HCT116 (cell line): ENCODE measurements at regions not wholly inside any gene's neighbourhood (a gene's known extent, or its start where the extent isn't known, plus 50 kb on each side); places are given as distances from the start of the nearest gene placed in this dataset.

Experiments used
- ATAC-seq: fragments of 200-7000 bp; cut with Tn5 transposase; 2 replicates; pipeline ENCODE4 v1.9.1; 2020; ENCODE audit warnings: mild to moderate bottlenecking, moderate library complexity
- BruUV-seq: library from RNA; stranded (reverse); fragments of 400-500 nt; replicated peaks from 2 replicates; lab custom pipeline; 2021; lab: Mats Ljungman, UMichigan
- CTCF ChIA-PET: fragments of 300-600 bp; sonication (Branson Sonifier 250); formaldehyde crosslinking; loops from one replicate; lab custom pipeline; 2021; ENCODE audit warnings: antibody characterized with exemption; lab: Charles Lee
- POLR2A ChIA-PET: fragments of 300-600, 350-600 bp; sonication (Branson Sonifier 250); formaldehyde crosslinking; loops from one replicate; lab custom pipeline; 2021; ENCODE audit warnings: antibody characterized with exemption; lab: Charles Lee
- RAD21 ChIA-PET, 2 experiments: fragments of 300-600 bp; sonication (Branson Sonifier 250); formaldehyde crosslinking; loops; one replicate each; lab custom pipeline; 2023; ENCODE audit warnings: low total read pairs in 2 of 2; ENCODE audit not compliant: uncharacterized antibody in 2 of 2, unreplicated experiment in 2 of 2, low non-redundant PET in 1 of 2; lab: Charles Lee
- DNase-seq: peaks from one replicate; pipeline ENCODE4 v3.0.0-alpha.2; 2010; ENCODE audit warnings: low read depth, low spot score
- H2AFZ ChIP-seq: fragments of 200-600 bp; shearing (Covaris generic), sonication (generic); 2 replicates; pipeline ENCODE4 v1.6.1; 2017; ENCODE audit warnings: low read depth, mixed run types, mixed read lengths, antibody characterized with exemption, low read length; ENCODE audit not compliant: poor library complexity, severe bottlenecking
- H3K27ac ChIP-seq: 2 replicates; pipeline ENCODE4 v1.5.1; 2012; ENCODE audit warnings: low read depth, low read length
- H3K27me3 ChIP-seq: fragments of 200-600 bp; sonication (generic); 2 replicates; pipeline ENCODE4 v1.6.1; 2016; ENCODE audit warnings: mixed run types, low read length, mixed read lengths; ENCODE audit not compliant: insufficient read depth
- H3K36me3 ChIP-seq, 2 experiments: fragments of 200-500 bp in 1 of 2; fragments of 200-600 bp in 1 of 2; sonication (Bioruptor generic) in 1 of 2; sonication (generic) in 1 of 2; 2 replicates each; pipeline versions ENCODE4 v1.5.1 to v1.6.1; 2014 to 2016; ENCODE audit warnings: low read length in 2 of 2, inconsistent platforms in 1 of 2, mixed read lengths in 1 of 2, mixed run types in 1 of 2; ENCODE audit not compliant: insufficient read depth in 2 of 2, control insufficient read depth in 1 of 2
- H3K4me1 ChIP-seq, 2 experiments: fragments of 200-600 bp in 1 of 2; sonication (generic) in 1 of 2; 2 replicates each; pipeline versions ENCODE4 v1.5.1 to v1.6.1; 2012 to 2017; ENCODE audit warnings: low read length in 2 of 2, inconsistent platforms in 1 of 2, mild to moderate bottlenecking in 1 of 2, mixed read lengths in 1 of 2, mixed run types in 1 of 2, moderate library complexity in 1 of 2; ENCODE audit not compliant: insufficient read depth in 2 of 2, control insufficient read depth in 1 of 2
- H3K4me2 ChIP-seq: fragments of 200-600 bp; sonication (generic); 2 replicates; pipeline ENCODE4 v1.6.1; 2017; ENCODE audit warnings: mixed run types, low read length, mixed read lengths
- H3K4me3 ChIP-seq, 2 experiments: fragments of 200-600 bp in 1 of 2; sonication (generic) in 1 of 2; replicated peaks in 1 of 2; 2 replicates each; pipeline ENCODE4 v1.5.1; 2011 to 2016; ENCODE audit warnings: low read length in 2 of 2, control low read depth in 1 of 2, low read depth in 1 of 2, mild to moderate bottlenecking in 1 of 2, mixed read lengths in 1 of 2, mixed run types in 1 of 2
- H3K79me2 ChIP-seq: fragments of 200-600 bp; sonication (generic); 2 replicates; pipeline ENCODE4 v1.6.1; 2017; ENCODE audit warnings: mild to moderate bottlenecking, mixed run types, low read length, moderate library complexity, mixed read lengths; ENCODE audit not compliant: insufficient read depth
- H3K9ac ChIP-seq: fragments of 200-600 bp; sonication (generic); 2 replicates; pipeline ENCODE4 v1.6.1; 2016; ENCODE audit warnings: low read length, mixed read lengths
- H3K9me2 ChIP-seq: fragments of 200-600 bp; sonication (generic), shearing (Covaris generic); 2 replicates; pipeline ENCODE4 v1.6.1; 2017; ENCODE audit warnings: mixed run types, mild to moderate bottlenecking, moderate library complexity; ENCODE audit not compliant: insufficient read depth
- H3K9me3 ChIP-seq, 2 experiments: fragments of 200-500 bp in 1 of 2; fragments of 200-600 bp in 1 of 2; sonication (Bioruptor generic) in 1 of 2; sonication (generic) in 1 of 2; 2 replicates each; pipeline ENCODE4 v1.6.1; 2014 to 2017; ENCODE audit warnings: low read length in 2 of 2, mixed read lengths in 2 of 2, inconsistent platforms in 1 of 2, low read depth in 1 of 2, mild to moderate bottlenecking in 1 of 2, mixed run types in 1 of 2, moderate library complexity in 1 of 2; ENCODE audit not compliant: control insufficient read depth in 1 of 2, insufficient read depth in 1 of 2
- H4K20me1 ChIP-seq: fragments of 200-600 bp; sonication (generic), shearing (Covaris generic); 2 replicates; pipeline ENCODE4 v1.6.1; 2017; ENCODE audit warnings: mixed run types, mild to moderate bottlenecking, moderate library complexity; ENCODE audit not compliant: insufficient read depth
- CEBPB ChIP-seq: IDR thresholded peaks from 2 replicates; pipeline ENCODE4 v1.6.1; 2012; ENCODE audit warnings: low read depth
- CTCF ChIP-seq, 3 experiments: fragments of 200-600 bp in 1 of 3; sonication (generic) in 1 of 3; IDR thresholded peaks in 2 of 3; conservative IDR thresholded peaks in 1 of 3; 2 replicates each; pipeline ENCODE4 v1.5.1; 2012 to 2017; ENCODE audit warnings: low read depth in 2 of 3, low read length in 2 of 3, antibody characterized with exemption in 1 of 3, borderline replicate concordance in 1 of 3, control low read depth in 1 of 3, mild to moderate bottlenecking in 1 of 3, mixed read lengths in 1 of 3, mixed run types in 1 of 3, moderate library complexity in 1 of 3; ENCODE audit not compliant: insufficient read depth in 1 of 3
- EZH2 ChIP-seq: fragments of 200-600 bp; sonication (generic); IDR thresholded peaks from 2 replicates; pipeline ENCODE4 v1.6.1; 2017; ENCODE audit warnings: antibody characterized with exemption, mixed run types
- EZH2phosphoT487 ChIP-seq: fragments of 200-600 bp; IDR thresholded peaks from 2 replicates; pipeline ENCODE4 v1.6.1; 2018; ENCODE audit warnings: antibody characterized with exemption, borderline replicate concordance
- FOSL1 ChIP-seq: IDR thresholded peaks from 2 replicates; pipeline ENCODE4 v1.6.1; 2012; ENCODE audit warnings: low read depth
- JUND ChIP-seq: IDR thresholded peaks from 2 replicates; pipeline ENCODE4 v1.6.1; 2012
- POLR2AphosphoS5 ChIP-seq: IDR thresholded peaks from 2 replicates; pipeline ENCODE4 v1.6.1; 2011; ENCODE audit warnings: mild to moderate bottlenecking, low read depth, low read length, moderate library complexity
- RAD21 ChIP-seq: IDR thresholded peaks from 2 replicates; pipeline ENCODE4 v1.6.1; 2012; ENCODE audit warnings: low read depth, mild to moderate bottlenecking
- SP1 ChIP-seq: IDR thresholded peaks from 2 replicates; pipeline ENCODE4 v1.6.1; 2012; ENCODE audit warnings: low read depth
- SRF ChIP-seq: IDR thresholded peaks from 2 replicates; pipeline ENCODE4 v1.6.1; 2012; ENCODE audit warnings: low read depth
- YY1 ChIP-seq: IDR thresholded peaks from 2 replicates; pipeline ENCODE4 v1.6.1; 2011; ENCODE audit warnings: low read length, low read depth, moderate library complexity, mild to moderate bottlenecking; ENCODE audit not compliant: insufficient replicate concordance; ENCODE audit errors: extremely low read depth
- intact Hi-C: fragments of 100-400 bp; cut with micrococcal nuclease; formaldehyde crosslinking; loops from 2 replicates; pipeline ENCODE4 v1.10.0; 2022
- TF ChIP-seq, protein P1 (sequence below): IDR thresholded peaks from 2 replicates; pipeline ENCODE4 v1.6.1; 2011; ENCODE audit warnings: mild to moderate bottlenecking, low read length, moderate library complexity; ENCODE audit not compliant: insufficient replicate concordance; ENCODE audit errors: extremely low read depth
- TF ChIP-seq, protein P2 (sequence below): IDR thresholded peaks from 2 replicates; pipeline ENCODE4 v1.6.1; 2012

- TF ChIP-seq, protein P1, sequence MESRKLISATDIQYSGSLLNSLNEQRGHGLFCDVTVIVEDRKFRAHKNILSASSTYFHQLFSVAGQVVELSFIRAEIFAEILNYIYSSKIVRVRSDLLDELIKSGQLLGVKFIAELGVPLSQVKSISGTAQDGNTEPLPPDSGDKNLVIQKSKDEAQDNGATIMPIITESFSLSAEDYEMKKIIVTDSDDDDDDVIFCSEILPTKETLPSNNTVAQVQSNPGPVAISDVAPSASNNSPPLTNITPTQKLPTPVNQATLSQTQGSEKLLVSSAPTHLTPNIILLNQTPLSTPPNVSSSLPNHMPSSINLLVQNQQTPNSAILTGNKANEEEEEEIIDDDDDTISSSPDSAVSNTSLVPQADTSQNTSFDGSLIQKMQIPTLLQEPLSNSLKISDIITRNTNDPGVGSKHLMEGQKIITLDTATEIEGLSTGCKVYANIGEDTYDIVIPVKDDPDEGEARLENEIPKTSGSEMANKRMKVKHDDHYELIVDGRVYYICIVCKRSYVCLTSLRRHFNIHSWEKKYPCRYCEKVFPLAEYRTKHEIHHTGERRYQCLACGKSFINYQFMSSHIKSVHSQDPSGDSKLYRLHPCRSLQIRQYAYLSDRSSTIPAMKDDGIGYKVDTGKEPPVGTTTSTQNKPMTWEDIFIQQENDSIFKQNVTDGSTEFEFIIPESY: no peak
- no peak for TF ChIP-seq POLR2AphosphoS5
- no peak for TF ChIP-seq CEBPB
- no peak for TF ChIP-seq FOSL1
- no peak for TF ChIP-seq RAD21
- no peak for TF ChIP-seq SRF
- TF ChIP-seq EZH2: no peak
- TF ChIP-seq, all 23 proteins: peak for 0
Observed at GRCh38 chr6:12355354-12355753, 65.2 kb downstream of the EDN1 start (continued).

GRCh38 chr6:12356431-12356830 lies 66.3 kb downstream of the EDN1 start:
- Histone ChIP-seq H3K9me3 (no peaks in the 10 kb centered on the region), H3K27me3 (no peaks in the 10 kb centered on the region), H3K4me1 (no peaks in the 10 kb centered on the region), H3K36me3 (no peaks in the 10 kb centered on the region), H3K4me3 (no peak overlapping the region), H3K9ac (no peak overlapping the region), H3K9me2 (no peaks in the 10 kb centered on the region), H3K4me2 (no peak overlapping the region), H2AFZ (no peak overlapping the region), H3K79me2 (no peaks in the 10 kb centered on the region), H4K20me1 (no peaks in the 10 kb centered on the region), H3K27ac (no peak overlapping the region)
- CTCF ChIA-PET: no interaction called here
- no peak for ATAC-seq
- TF ChIP-seq, protein P2, sequence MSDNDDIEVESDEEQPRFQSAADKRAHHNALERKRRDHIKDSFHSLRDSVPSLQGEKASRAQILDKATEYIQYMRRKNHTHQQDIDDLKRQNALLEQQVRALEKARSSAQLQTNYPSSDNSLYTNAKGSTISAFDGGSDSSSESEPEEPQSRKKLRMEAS: no peak
- TF ChIP-seq YY1 (no peak), SP1 (no peak), EZH2phosphoT487 (no peak), CTCF (IDR thresholded peaks at IDR 0.05 in 2 of 3, conservative IDR thresholded peaks at IDR 0.05 in 1 of 3; ENCODE audit: borderline replicate concordance in 1 of 3, insufficient read depth in 1 of 3, low read depth in 2 of 3, low read length in 2 of 3) (no peak), JUND (no peak)
- POLR2A ChIA-PET: no interaction called here
- no TSS peak for BruUV-seq
- intact Hi-C loops: no loop called here
- RAD21 ChIA-PET: no interaction called here
- DNase-seq: no peak
